Breast epithelium (tissue), 4 donors: ENCODE measurements at regions not wholly inside any gene's neighbourhood (a gene's known extent, or its start where the extent isn't known, plus 50 kb on each side); places are given as distances from the start of the nearest gene placed in this dataset.
"Not testable (repeated sequence)": the region's sequence is repeated elsewhere in the genome, so short reads cannot be mapped to it uniquely, and the experiment has no call there.

ENCODE experiments used
- DNase-seq, 2 donors: peaks; one replicate each; pipeline ENCODE4 v3.0.0-alpha.2; 2019; ENCODE audit warnings: low spot score in 2 of 2
- H3K27ac ChIP-seq, 2 donors: fragments of 200-600 bp; sonication (generic) in 1 of 2; one replicate each; pipeline ENCODE4 v1.5.1; 2016 to 2019; ENCODE audit warnings: mild to moderate bottlenecking in 1 of 2
- H3K27me3 ChIP-seq, 2 donors: fragments of 200-600 bp; sonication (generic) in 1 of 2; one replicate each; pipeline versions ENCODE4 v1.5.1 to v1.6.0; 2017 to 2019; ENCODE audit warnings: control low read depth in 1 of 2, mild to moderate bottlenecking in 1 of 2
- H3K36me3 ChIP-seq: fragments of 200-600 bp; one replicate; pipeline ENCODE4 v1.5.1; 2019
- H3K4me1 ChIP-seq, 2 donors: fragments of 200-600 bp; sonication (generic); one replicate each; pipeline ENCODE4 v1.5.1; 2016 to 2019; ENCODE audit warnings: control low read depth in 1 of 2
- H3K4me3 ChIP-seq, 3 donors: fragments of 200-600 bp; sonication (generic); 1 replicate in 2 of 3; 2 replicates in 1 of 3; pipeline ENCODE4 v1.5.1; 2016 to 2019; ENCODE audit warnings: mild to moderate bottlenecking in 3 of 3, moderate library complexity in 2 of 3
- H3K9me3 ChIP-seq, 2 donors: fragments of 200-600 bp; sonication (generic) in 1 of 2; one replicate each; pipeline ENCODE4 v1.5.1; 2016 to 2019; ENCODE audit warnings: control low read depth in 1 of 2
- POLR2A ChIP-seq: fragments of 450-650 bp; IDR thresholded peaks from one replicate; pipeline ENCODE4 v1.6.1; 2016; ENCODE audit warnings: antibody characterized with exemption, mild to moderate bottlenecking, moderate library complexity
- POLR2AphosphoS5 ChIP-seq, 3 donors: sonication (generic); formaldehyde crosslinking; IDR thresholded peaks; one replicate each; pipeline ENCODE4 v1.6.1; 2017; ENCODE audit warnings: antibody characterized with exemption in 3 of 3
- intact Hi-C: fragments of 100-400 bp; cut with DNase I; formaldehyde crosslinking; loops from one replicate; pipeline ENCODE4 v1.15.1; 2023; ENCODE audit warnings: low total_unique reads
- TF ChIP-seq, protein P1 (sequence below), 3 donors: fragments of 450-650 bp; IDR thresholded peaks; one replicate each; pipeline ENCODE4 v1.5.1; 2016 to 2017; ENCODE audit warnings: antibody characterized with exemption in 3 of 3, mild to moderate bottlenecking in 3 of 3, moderate library complexity in 3 of 3

DNA sequence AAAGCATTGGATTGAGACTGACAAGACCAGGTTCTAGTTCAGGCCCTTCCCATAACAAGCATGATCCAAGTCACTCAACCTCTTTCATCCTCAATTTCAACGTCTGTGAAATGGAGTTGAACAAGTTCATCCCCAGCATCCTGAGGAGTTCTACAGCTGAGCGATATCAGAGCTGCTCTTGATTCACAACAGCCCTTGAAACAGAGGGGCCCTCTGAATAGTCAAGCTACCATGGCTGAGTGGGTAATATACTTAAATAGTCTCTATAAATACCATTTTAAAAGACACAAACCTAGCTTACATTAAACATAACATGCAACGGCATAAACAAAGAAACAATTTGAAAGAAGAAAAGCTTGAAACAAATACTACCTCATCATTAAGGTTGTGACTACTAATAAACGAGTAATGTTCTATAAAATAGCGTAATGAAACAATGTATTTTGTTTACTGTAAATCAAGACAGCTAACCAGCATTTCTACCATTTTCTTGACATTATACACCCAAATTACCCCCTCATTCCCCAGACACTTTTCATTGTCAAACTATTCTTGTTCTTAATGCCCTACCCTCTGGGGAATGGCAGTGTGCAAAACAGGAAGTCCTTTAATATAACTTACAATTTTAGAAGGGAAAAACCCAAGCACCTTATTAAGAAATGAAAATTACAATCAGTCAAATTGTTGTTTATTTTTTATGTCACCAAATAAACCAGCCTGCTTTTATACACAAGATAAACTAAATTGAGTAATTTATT lies 202.3 kb downstream of the PARM1 start:
- no peaks in the 10 kb centered on the region for H3K9me3 ChIP-seq
- no peak overlapping the region for H3K27ac ChIP-seq
- H3K27me3 ChIP-seq = no peaks in the 10 kb centered on the region
- no peaks in the 10 kb centered on the region for H3K4me1 ChIP-seq
- intact Hi-C loops = no loop called here
- DNase-seq = no peak
- no peaks in the 10 kb centered on the region for H3K36me3 ChIP-seq
- no peak overlapping the region for H3K4me3 ChIP-seq
- TF ChIP-seq, protein P1, sequence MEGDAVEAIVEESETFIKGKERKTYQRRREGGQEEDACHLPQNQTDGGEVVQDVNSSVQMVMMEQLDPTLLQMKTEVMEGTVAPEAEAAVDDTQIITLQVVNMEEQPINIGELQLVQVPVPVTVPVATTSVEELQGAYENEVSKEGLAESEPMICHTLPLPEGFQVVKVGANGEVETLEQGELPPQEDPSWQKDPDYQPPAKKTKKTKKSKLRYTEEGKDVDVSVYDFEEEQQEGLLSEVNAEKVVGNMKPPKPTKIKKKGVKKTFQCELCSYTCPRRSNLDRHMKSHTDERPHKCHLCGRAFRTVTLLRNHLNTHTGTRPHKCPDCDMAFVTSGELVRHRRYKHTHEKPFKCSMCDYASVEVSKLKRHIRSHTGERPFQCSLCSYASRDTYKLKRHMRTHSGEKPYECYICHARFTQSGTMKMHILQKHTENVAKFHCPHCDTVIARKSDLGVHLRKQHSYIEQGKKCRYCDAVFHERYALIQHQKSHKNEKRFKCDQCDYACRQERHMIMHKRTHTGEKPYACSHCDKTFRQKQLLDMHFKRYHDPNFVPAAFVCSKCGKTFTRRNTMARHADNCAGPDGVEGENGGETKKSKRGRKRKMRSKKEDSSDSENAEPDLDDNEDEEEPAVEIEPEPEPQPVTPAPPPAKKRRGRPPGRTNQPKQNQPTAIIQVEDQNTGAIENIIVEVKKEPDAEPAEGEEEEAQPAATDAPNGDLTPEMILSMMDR (IDR thresholded peaks at IDR 0.05) = no peak
- TF ChIP-seq POLR2AphosphoS5 (IDR thresholded peaks at IDR 0.05) (no peak), POLR2A (no peak)

DNA sequence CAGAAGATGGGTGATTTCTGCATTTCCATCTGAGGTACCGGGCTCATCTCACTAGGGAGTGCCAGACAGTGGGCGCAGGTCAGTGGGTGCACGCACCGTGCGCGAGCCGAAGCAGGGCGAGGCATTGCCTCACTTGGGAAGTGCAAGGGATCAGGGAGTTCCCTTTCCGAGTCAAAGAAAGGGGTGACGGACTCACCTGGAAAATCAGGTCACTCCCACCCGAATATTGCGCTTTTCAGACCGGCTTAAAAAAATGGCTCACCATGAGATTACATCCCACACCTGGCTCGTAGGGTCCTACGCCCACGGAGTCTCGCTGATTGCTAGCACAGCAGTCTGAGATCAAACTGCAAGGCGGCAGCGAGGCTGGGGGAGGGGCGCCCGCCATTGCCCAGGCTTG lies 194.0 kb downstream of the PARM1 start:
- H3K4me1 ChIP-seq, intact Hi-C loops, H3K27ac ChIP-seq, H3K36me3 ChIP-seq, DNase-seq, H3K27me3 ChIP-seq, H3K9me3 ChIP-seq: not testable (repeated sequence)
- H3K4me3 ChIP-seq = peak overlapping the region in 1 of 3 donors; percentile 25

DNA sequence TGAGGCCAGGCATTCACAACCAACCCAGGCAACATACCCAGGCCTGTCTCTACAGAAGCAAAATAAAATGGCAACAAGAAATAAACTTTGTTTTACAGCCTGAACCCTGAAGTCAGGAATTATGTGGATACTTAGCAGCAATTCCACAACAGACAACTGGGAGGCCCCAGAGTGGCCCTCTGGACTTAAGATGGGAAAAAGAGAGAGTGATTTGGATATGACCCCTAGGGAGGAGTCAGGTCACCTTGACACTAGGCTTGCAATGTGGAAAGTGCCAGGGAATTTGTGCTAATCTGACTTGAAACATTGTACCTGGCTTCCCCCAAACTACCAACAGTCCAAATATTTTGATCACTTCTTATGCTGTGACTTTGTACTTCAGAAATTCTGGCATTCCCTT lies 193.1 kb downstream of the PARM1 start:
- Histone ChIP-seq H3K27ac (no peak overlapping the region), H3K27me3 (no peaks in the 10 kb centered on the region), H3K9me3 (no peaks in the 10 kb centered on the region), H3K36me3 (no peaks in the 10 kb centered on the region), H3K4me3 (peak overlapping the region in 1 of 3 donors; percentile 25), H3K4me1 (no peaks in the 10 kb centered on the region)
- DNase-seq = no peak
- intact Hi-C loops = no loop called here
- TF ChIP-seq, protein P1 (IDR thresholded peaks at IDR 0.05) = no peak
- no peak for TF ChIP-seq POLR2A
- no peak for TF ChIP-seq POLR2AphosphoS5 (IDR thresholded peaks at IDR 0.05)

DNA sequence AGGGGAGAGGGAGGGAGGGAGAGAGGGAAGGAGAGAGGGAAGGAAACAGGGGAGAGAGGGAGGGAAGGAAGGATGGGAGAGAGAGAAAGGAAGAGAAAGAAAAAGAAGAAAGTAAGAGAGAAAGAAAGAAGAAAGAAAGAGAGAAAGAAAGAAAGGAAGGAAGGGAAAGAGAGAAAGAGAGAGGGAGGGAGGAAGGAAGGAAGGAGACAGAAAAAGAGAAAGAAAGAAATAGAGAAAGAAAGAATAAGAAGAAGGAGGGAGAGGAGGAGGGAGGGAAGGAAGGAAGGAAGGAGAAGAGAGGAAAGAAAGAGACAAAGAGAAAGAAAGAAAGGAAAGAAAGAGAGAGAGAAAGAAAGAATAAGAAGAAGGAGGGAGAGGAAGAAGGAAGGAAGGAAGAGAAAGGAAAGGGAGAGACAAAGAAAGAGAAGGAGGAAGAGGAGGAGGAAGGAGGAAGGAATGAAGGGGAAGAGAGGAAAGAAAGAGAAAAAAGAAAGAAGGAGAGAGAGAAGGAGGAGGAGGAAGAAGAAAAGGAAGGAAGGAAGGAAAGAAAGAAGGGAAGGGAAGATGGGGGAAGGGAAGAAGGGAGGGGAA lies 189.6 kb downstream of the PARM1 start:
- DNase-seq = no peak
- H3K36me3 ChIP-seq = no peaks in the 10 kb centered on the region
- no peaks in the 10 kb centered on the region for H3K9me3 ChIP-seq
- TF ChIP-seq, protein P1 (IDR thresholded peaks at IDR 0.05) = no peak
- no peak for TF ChIP-seq POLR2A
- no peak for TF ChIP-seq POLR2AphosphoS5 (IDR thresholded peaks at IDR 0.05)
- no peak overlapping the region for H3K4me3 ChIP-seq
- H3K27me3 ChIP-seq = no peaks in the 10 kb centered on the region
- no peaks in the 10 kb centered on the region for H3K4me1 ChIP-seq
- intact Hi-C loops = no loop called here
- H3K27ac ChIP-seq = no peak overlapping the region

DNA sequence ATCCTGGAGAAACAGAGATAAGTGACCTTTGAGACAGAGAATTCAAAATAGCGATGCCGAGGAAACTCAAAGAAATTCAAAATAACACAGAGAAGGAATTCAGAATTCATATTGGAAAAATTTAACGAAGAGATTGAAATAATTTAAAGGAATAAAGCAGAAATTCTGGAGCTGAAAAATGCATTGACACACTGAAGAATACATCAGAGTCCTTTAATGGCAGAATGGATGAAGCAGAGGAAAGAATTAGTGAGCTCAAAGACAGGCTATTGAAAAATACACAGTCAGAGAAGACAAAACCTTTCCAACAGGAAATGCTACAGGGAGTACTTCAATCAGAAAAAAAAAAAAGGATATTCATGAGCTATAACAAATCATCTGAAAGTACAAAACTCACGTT lies 185.8 kb downstream of the PARM1 start:
- TF ChIP-seq POLR2AphosphoS5 (IDR thresholded peaks at IDR 0.05) (no peak), POLR2A (no peak)
- TF ChIP-seq, protein P1 (IDR thresholded peaks at IDR 0.05) = no peak
- Histone ChIP-seq H3K36me3 (no peaks in the 10 kb centered on the region), H3K27me3 (no peaks in the 10 kb centered on the region), H3K27ac (no peak overlapping the region), H3K9me3 (peaks cover 0 to 3% of the 10 kb centered on the region in 2 donors), H3K4me1 (no peaks in the 10 kb centered on the region), H3K4me3 (no peak overlapping the region)
- DNase-seq = no peak
- intact Hi-C loops = no loop called here
